ENCODE measurements at regions not wholly inside any gene's neighbourhood (a gene's known extent, or its start where the extent isn't known, plus 50 kb on each side); places are given as distances from the start of the nearest gene placed in this dataset.

DNA sequence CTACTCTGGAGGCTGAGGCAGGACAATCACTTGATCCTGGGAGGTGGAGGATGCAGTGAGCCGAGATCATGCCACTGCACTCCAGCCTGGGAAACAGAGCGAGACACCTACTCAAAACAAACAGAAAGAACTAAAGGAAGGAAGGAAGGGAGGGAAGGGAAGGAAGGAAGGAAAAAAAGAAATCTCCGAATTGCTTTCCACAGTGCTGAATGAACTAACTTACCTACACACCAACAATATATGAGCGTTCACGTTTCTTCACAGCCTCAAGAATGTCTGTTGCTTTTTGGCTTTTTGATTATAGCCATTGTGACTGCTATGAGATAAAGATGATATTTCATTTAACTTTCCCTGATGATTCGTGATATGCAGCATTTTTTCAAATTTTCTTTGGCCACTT lies 1343.7 kb downstream of the LRFN5 start:
- H3K4me3 ChIP-seq (ENCODE audit: low read depth, low read length) = no peak overlapping the region
- TF ChIP-seq, protein P1, sequence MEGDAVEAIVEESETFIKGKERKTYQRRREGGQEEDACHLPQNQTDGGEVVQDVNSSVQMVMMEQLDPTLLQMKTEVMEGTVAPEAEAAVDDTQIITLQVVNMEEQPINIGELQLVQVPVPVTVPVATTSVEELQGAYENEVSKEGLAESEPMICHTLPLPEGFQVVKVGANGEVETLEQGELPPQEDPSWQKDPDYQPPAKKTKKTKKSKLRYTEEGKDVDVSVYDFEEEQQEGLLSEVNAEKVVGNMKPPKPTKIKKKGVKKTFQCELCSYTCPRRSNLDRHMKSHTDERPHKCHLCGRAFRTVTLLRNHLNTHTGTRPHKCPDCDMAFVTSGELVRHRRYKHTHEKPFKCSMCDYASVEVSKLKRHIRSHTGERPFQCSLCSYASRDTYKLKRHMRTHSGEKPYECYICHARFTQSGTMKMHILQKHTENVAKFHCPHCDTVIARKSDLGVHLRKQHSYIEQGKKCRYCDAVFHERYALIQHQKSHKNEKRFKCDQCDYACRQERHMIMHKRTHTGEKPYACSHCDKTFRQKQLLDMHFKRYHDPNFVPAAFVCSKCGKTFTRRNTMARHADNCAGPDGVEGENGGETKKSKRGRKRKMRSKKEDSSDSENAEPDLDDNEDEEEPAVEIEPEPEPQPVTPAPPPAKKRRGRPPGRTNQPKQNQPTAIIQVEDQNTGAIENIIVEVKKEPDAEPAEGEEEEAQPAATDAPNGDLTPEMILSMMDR (IDR thresholded peaks at IDR 0.05; ENCODE audit: low read depth, low read length) = no peak

DNA sequence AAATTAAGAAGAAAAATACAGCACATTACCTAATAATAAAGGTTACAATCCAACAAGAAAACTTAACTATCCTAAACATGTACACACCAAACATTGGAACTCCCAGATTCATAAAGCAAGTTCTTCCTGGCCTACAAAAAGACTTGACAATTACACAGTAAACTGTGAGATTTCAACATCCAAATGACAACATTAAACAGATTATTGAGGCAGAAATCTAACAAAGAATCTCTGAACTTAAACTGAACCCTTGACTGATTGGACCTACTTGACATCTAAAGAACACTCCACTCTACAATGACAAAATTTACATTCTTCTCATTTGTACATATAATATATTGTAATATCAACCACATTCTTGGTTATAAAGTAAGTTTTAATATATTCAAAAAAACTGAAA lies 1341.3 kb downstream of the LRFN5 start:
- no peak overlapping the region for H3K4me3 ChIP-seq (ENCODE audit: low read depth, low read length)
- TF ChIP-seq, protein P1 (IDR thresholded peaks at IDR 0.05; ENCODE audit: low read depth, low read length) = no peak

DNA sequence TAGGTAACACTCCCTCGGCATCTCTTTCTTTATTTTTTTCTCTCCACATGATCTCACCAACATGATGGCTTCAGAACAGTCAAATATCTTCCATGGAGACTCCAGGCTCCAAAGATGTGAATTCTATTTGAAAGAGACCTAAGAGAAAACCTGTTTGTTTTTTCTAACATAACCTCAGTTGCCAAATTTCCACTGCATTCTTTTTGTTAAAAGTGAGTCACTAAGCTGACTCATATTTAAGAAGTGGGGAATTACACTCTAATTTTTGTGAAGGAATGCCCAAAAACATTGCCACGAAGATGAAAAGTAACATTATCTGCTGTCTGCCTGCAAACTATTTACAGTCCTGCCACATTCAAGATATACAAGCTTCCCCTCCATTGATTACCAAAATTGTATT lies 1337.6 kb downstream of the LRFN5 start:
- TF ChIP-seq, protein P1 (IDR thresholded peaks at IDR 0.05; ENCODE audit: low read depth, low read length) = no peak
- H3K4me3 ChIP-seq (ENCODE audit: low read depth, low read length) = no peak overlapping the region

DNA sequence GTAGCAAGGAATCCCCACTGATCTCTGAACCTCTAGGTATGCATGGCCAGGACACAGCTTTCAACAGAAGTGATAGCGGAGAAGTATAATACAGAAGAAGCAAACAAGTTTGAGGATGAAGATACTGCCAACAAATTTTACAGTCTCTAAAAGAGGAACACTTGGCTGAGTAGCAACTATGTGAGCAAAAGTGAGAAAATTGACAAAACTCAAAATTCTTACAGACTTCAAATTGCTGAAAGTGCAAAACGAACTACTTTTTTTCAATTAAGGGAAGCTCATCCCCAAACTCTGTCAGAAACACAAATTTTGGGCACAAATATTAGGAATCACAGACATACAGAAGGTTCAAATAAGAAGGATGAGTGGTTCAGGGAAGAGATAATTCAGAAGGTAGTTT lies 1324.6 kb downstream of the LRFN5 start:
- TF ChIP-seq, protein P1 (IDR thresholded peaks at IDR 0.05; ENCODE audit: low read depth, low read length) = no peak

DNA sequence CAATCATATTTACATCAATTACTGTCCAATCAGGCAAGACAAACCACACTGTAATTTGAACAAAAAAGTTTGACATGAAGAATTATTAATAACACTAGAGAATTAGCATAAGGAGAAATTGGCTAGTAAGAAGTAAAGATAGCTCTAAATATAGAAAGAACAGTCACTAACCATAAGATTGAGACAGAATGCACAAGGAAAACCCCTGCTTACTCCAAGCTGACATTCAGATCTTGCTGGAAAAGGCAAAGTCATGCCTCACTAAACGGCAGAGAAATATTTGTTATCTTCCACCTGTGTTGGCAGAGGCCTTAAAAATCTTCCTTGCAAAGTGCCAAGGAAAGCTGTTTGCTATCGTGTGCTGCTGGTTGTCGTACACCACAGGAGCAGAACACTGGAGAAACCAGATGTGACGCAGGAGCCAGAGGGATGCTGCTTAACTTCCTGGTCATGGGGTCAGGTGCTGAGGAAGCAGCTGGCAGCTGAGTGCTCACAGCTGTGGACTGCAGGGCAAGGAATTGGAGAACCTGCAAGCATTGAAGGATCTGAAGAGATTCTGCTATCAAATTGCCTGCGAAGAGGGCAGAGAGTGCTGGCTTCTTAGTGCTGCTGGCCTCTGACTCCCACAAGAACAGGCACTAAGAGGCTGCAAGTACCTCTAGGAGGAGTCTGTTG lies 1323.3 kb downstream of the LRFN5 start:
- TF ChIP-seq, protein P1 (IDR thresholded peaks at IDR 0.05; ENCODE audit: low read depth, low read length) = no peak
- no peak overlapping the region for H3K4me3 ChIP-seq (ENCODE audit: low read depth, low read length)

More for the DNA sequence above, 1324.6 kb downstream of the LRFN5 start:
- H3K4me3 ChIP-seq (ENCODE audit: low read depth, low read length) = no peak overlapping the region

DNA sequence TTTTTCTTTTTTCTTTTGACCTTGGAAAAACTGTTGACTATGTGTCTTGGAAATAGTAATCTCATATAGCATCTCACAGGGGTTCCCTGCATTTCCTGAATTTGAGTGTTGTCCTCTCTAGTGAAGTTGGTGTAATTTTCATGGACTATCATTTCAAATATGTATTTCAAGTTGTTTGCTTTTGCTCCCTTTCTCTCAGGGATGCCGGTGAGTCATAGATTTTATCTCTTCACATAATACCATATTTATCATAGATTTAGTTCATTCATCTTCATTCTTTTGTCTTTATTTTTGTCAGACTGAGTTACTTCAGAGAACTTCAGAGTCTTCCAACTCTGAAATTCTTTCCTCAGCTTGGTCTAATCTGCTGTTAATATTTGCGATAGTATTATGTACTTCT lies 1320.6 kb downstream of the LRFN5 start:
- TF ChIP-seq, protein P1 (IDR thresholded peaks at IDR 0.05; ENCODE audit: low read depth, low read length) = no peak
- H3K4me3 ChIP-seq (ENCODE audit: low read depth, low read length) = no peak overlapping the region

DNA sequence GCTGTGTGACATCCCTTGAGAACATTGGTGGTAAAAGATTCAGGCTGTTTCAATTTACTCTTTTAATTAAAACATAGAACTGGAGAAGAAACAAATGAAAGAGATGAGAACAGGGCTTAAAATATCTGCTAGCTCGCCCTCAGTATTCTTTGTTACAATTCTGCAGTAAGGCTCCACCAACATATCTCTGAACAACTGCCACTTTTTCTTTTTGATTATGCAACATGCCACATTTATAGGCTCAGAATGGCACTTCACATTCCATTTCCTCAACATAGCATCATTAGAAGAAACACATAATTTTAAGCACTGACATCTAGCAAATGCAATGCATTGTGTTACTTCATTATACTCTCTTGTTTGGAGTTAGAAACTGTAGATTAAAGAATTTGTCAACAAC lies 1315.2 kb downstream of the LRFN5 start:
- TF ChIP-seq, protein P1 (IDR thresholded peaks at IDR 0.05; ENCODE audit: low read depth, low read length) = no peak
- no peak overlapping the region for H3K4me3 ChIP-seq (ENCODE audit: low read depth, low read length)

Measured in WI38 (cell line).